WTC11 (cell line): ENCODE measurements at regions not wholly inside any gene's neighbourhood (a gene's known extent, or its start where the extent isn't known, plus 50 kb on each side); places are given as distances from the start of the nearest gene placed in this dataset.

Experiments
- ATAC-seq: fragments of 200-7000 bp; cut with Tn5 transposase; 2 replicates; pipeline ENCODE4 v1.10.0; 2021; ENCODE audit warnings: mild to moderate bottlenecking, moderate library complexity
- CTCF ChIA-PET: fragments of 300-600 bp; sonication (Branson Sonifier 250); formaldehyde crosslinking; loops from one replicate; lab custom pipeline; 2021; ENCODE audit warnings: antibody characterized with exemption; lab: Charles Lee
- POLR2A ChIA-PET: fragments of 350-600 bp; sonication (Branson Sonifier 250); formaldehyde crosslinking; loops from one replicate; lab custom pipeline; 2021; ENCODE audit warnings: antibody characterized with exemption; lab: Charles Lee
- DNase-seq: peaks from one replicate; pipeline ENCODE4 v3.0.0; 2021; ENCODE audit warnings: low spot score
- H3K27ac Mint-ChIP-seq: 2 replicates; pipeline ENCODE4 v1.8.0; 2021; ENCODE audit warnings: mixed read lengths
- H3K27me3 Mint-ChIP-seq: 2 replicates; pipeline ENCODE4 v1.8.0; 2021; ENCODE audit warnings: low read depth, mild to moderate bottlenecking, moderate library complexity, mixed read lengths
- H3K36me3 Mint-ChIP-seq: 2 replicates; pipeline ENCODE4 v1.8.0; 2021; ENCODE audit warnings: mixed read lengths
- H3K4me1 Mint-ChIP-seq: 2 replicates; pipeline ENCODE4 v1.8.0; 2022; ENCODE audit warnings: mixed read lengths
- H3K4me3 Mint-ChIP-seq: 2 replicates; pipeline ENCODE4 v1.8.0; 2021; ENCODE audit warnings: mild to moderate bottlenecking, moderate library complexity, mixed read lengths
- H3K9me3 Mint-ChIP-seq: 2 replicates; pipeline ENCODE4 v1.8.0; 2021; ENCODE audit warnings: mixed read lengths
- ARID4B ChIP-seq: sonication (generic); formaldehyde crosslinking; IDR thresholded peaks from 2 replicates; pipeline ENCODE4 v1.8.0; 2023; ENCODE audit warnings: missing genetic modification reagents, mild to moderate bottlenecking, borderline replicate concordance
- ATF1 ChIP-seq: sonication (generic); formaldehyde crosslinking; IDR thresholded peaks from 2 replicates; pipeline ENCODE4 v1.8.1; 2023; ENCODE audit warnings: mild to moderate bottlenecking, moderate library complexity, missing genetic modification reagents
- ELF4 ChIP-seq: sonication (generic); formaldehyde crosslinking; IDR thresholded peaks from 2 replicates; pipeline ENCODE4 v1.8.1; 2022; ENCODE audit warnings: low read depth, mild to moderate bottlenecking, moderate library complexity, missing genetic modification reagents
- EMX1 ChIP-seq: fragments of 250-450 bp; sonication (Bioruptor Pico); IDR thresholded peaks from 2 replicates; pipeline ENCODE4 v1.8.0; 2021; ENCODE audit warnings: mild to moderate bottlenecking
- GRHL2 ChIP-seq: fragments of 250-450 bp; sonication (Bioruptor Pico); IDR thresholded peaks from 2 replicates; pipeline ENCODE4 v1.8.0; 2022; ENCODE audit warnings: mild to moderate bottlenecking, moderate library complexity; ENCODE audit not compliant: insufficient replicate concordance, severe bottlenecking
- GTF2I ChIP-seq: fragments of 250-450 bp; sonication (Bioruptor Pico); conservative IDR thresholded peaks from 2 replicates; pipeline ENCODE4 v1.4.0; 2021; ENCODE audit warnings: mild to moderate bottlenecking
- NR1H2 ChIP-seq: sonication (generic); formaldehyde crosslinking; IDR thresholded peaks from 2 replicates; pipeline ENCODE4 v1.9.0; 2021; ENCODE audit warnings: mild to moderate bottlenecking, moderate library complexity, missing genetic modification reagents
- PREB ChIP-seq: sonication (generic); formaldehyde crosslinking; IDR thresholded peaks from 2 replicates; pipeline ENCODE4 v1.8.1; 2022; ENCODE audit warnings: mild to moderate bottlenecking, missing genetic modification reagents, moderate library complexity, borderline replicate concordance
- PRRX2 ChIP-seq: fragments of 250-450 bp; sonication (Bioruptor Pico); IDR thresholded peaks from 2 replicates; pipeline ENCODE4 v1.8.0; 2021; ENCODE audit warnings: mild to moderate bottlenecking
- SMAD4 ChIP-seq: sonication (generic); formaldehyde crosslinking; IDR thresholded peaks from 2 replicates; pipeline ENCODE4 v1.8.0; 2022; ENCODE audit warnings: mild to moderate bottlenecking, missing genetic modification reagents
- TCF7 ChIP-seq: sonication (generic); formaldehyde crosslinking; IDR thresholded peaks from 2 replicates; pipeline ENCODE4 v1.8.0; 2022; ENCODE audit warnings: mild to moderate bottlenecking, low read depth, missing genetic modification reagents, moderate library complexity
- TEAD4 ChIP-seq: sonication (generic); formaldehyde crosslinking; IDR thresholded peaks from 2 replicates; pipeline ENCODE4 v1.8.0; 2022; ENCODE audit warnings: mild to moderate bottlenecking, missing genetic modification reagents
- USF1 ChIP-seq: sonication (generic); formaldehyde crosslinking; IDR thresholded peaks from 2 replicates; pipeline ENCODE4 v1.8.0; 2022; ENCODE audit warnings: mild to moderate bottlenecking, missing genetic modification reagents
- ZNF396 ChIP-seq: fragments of 250-450 bp; sonication (Bioruptor Pico); IDR thresholded peaks from 2 replicates; pipeline ENCODE4 v1.8.0; 2021; ENCODE audit warnings: mild to moderate bottlenecking, moderate library complexity, borderline replicate concordance
- TF ChIP-seq, protein P1 (sequence below): sonication (generic); formaldehyde crosslinking; IDR thresholded peaks from 2 replicates; pipeline ENCODE4 v1.8.1; 2022; ENCODE audit warnings: missing genetic modification reagents, borderline replicate concordance
- TF ChIP-seq, protein P2 (sequence below): sonication (generic); formaldehyde crosslinking; IDR thresholded peaks from 2 replicates; pipeline ENCODE4 v1.8.0; 2023; ENCODE audit warnings: missing genetic modification reagents

DNA sequence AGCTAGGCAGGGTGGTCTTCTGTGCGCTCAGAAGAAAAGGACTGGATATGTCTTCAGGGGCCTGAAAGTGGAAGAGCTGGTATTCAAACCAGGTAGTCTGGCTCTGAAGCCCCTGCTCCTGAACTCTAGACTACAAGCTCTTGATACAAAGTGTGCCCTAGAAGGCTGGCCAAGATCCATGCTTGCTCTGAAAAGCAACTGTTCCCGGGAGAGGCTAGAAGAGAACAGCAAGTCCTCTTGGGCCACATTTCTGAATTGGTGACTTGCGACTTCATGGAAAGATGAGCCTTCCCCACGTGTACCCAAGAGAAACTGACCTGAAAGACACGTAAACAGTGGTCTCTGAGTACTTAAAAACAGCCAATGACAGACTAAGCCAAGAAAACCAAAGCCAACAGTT is 123.3 kb upstream of the GRIK3 start:
- Mint-ChIP-seq H3K4me3 (no peak overlapping the region), H3K27ac (no peak overlapping the region), H3K36me3 (peaks cover 9% of the 10 kb centered on the region; the same call in 1 of the 2 replicates), H3K4me1 (no peaks in the 10 kb centered on the region), H3K27me3 (peaks cover 25% of the 10 kb centered on the region), H3K9me3 (peaks cover 41% of the 10 kb centered on the region)
- ATAC-seq = no peak
- TF ChIP-seq EMX1 (CRISPR knock-in tag) (no peak), GTF2I (CRISPR knock-in tag) (no peak), TCF7 (CRISPR knock-in tag) (no peak), SMAD4 (CRISPR knock-in tag) (no peak), GRHL2 (CRISPR knock-in tag) (no peak)
- TF ChIP-seq, protein P1, sequence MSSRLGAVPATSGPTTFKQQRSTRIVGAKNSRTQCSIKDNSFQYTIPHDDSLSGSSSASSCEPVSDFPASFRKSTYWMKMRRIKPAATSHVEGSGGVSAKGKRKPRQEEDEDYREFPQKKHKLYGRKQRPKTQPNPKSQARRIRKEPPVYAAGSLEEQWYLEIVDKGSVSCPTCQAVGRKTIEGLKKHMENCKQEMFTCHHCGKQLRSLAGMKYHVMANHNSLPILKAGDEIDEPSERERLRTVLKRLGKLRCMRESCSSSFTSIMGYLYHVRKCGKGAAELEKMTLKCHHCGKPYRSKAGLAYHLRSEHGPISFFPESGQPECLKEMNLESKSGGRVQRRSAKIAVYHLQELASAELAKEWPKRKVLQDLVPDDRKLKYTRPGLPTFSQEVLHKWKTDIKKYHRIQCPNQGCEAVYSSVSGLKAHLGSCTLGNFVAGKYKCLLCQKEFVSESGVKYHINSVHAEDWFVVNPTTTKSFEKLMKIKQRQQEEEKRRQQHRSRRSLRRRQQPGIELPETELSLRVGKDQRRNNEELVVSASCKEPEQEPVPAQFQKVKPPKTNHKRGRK (CRISPR knock-in tag) = no peak
- ChIA-PET CTCF (no interaction called here), POLR2A (no interaction called here)
- DNase-seq = no peak

DNA sequence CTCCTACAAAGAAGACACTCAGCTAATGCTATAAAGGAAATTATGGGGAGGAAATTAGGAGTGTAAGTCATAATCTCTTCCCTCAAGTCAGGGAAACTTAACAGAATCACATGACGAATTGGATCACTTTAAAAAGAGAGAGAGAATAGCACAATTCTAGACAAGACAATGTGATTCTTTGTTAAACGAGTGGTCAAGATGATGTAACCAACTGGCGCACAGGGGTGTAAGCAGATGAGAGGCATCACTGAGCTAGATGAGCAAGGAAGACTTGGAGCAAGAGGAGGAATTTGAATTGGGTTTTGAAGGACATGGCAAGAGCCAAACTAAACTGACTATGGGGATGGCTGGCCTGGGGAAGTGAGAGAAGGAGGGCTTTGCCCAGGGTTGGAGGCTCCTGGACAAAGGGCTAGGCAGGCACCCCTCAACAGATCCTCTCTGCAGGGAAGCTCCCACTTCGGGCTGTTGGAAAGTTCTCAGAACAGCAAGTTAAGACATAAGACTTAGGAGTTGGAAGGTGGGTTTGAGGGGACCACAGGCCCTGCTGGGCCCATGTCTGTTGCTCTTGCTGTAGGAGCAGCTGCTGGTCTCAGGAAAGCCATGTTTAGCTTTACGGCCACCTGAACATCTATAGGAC is 123.9 kb upstream of the GRIK3 start:
- CTCF ChIA-PET = no interaction called here
- no peak for DNase-seq
- POLR2A ChIA-PET = no interaction called here
- TF ChIP-seq ELF4 (CRISPR knock-in tag) (no peak), NR1H2 (CRISPR knock-in tag) (no peak), ARID4B (no peak), ZNF396 (no peak), USF1 (CRISPR knock-in tag) (no peak), PREB (no peak), TEAD4 (CRISPR knock-in tag) (no peak), ATF1 (no peak), PRRX2 (CRISPR knock-in tag) (no peak)
- TF ChIP-seq, protein P2, sequence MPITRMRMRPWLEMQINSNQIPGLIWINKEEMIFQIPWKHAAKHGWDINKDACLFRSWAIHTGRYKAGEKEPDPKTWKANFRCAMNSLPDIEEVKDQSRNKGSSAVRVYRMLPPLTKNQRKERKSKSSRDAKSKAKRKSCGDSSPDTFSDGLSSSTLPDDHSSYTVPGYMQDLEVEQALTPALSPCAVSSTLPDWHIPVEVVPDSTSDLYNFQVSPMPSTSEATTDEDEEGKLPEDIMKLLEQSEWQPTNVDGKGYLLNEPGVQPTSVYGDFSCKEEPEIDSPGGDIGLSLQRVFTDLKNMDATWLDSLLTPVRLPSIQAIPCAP (CRISPR knock-in tag) = no peak
- TF ChIP-seq, all 79 proteins: peak for 0
- no peak for ATAC-seq
- Mint-ChIP-seq H3K4me1 (no peaks in the 10 kb centered on the region), H3K27me3 (peaks cover 27% of the 10 kb centered on the region), H3K9me3 (peaks cover 47% of the 10 kb centered on the region), H3K36me3 (peaks cover 13% of the 10 kb centered on the region; the same call in 1 of the 2 replicates), H3K4me3 (no peak overlapping the region), H3K27ac (no peak overlapping the region)
